ENCODE measurements at regions not wholly inside any gene's neighbourhood (a gene's known extent, or its start where the extent isn't known, plus 50 kb on each side); places are given as distances from the start of the nearest gene placed in this dataset.

DNA sequence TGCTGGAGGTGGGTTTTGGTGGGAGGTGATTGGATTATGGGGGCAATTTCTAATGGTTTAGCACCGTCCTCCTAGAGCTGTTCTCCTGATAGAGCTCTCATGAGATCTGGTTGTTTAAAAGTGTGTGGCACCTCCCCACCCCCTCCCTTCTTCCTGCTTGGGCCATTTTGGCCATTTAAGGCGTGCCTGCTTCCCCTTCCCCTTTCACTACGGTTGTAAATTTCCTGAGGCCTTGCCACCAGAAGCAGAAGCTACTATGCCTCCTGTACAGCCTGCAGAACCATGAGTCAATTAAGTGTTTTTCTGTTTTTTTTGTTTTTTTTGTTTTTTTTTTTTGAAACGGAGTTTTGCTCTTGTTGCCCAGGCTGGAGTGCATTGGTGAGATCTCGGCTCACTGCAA lies 335.7 kb upstream of the HS6ST1 start:
- TF ChIP-seq HDAC2 (IDR thresholded peaks at IDR 0.05) = no peak
- TF ChIP-seq, protein P1, sequence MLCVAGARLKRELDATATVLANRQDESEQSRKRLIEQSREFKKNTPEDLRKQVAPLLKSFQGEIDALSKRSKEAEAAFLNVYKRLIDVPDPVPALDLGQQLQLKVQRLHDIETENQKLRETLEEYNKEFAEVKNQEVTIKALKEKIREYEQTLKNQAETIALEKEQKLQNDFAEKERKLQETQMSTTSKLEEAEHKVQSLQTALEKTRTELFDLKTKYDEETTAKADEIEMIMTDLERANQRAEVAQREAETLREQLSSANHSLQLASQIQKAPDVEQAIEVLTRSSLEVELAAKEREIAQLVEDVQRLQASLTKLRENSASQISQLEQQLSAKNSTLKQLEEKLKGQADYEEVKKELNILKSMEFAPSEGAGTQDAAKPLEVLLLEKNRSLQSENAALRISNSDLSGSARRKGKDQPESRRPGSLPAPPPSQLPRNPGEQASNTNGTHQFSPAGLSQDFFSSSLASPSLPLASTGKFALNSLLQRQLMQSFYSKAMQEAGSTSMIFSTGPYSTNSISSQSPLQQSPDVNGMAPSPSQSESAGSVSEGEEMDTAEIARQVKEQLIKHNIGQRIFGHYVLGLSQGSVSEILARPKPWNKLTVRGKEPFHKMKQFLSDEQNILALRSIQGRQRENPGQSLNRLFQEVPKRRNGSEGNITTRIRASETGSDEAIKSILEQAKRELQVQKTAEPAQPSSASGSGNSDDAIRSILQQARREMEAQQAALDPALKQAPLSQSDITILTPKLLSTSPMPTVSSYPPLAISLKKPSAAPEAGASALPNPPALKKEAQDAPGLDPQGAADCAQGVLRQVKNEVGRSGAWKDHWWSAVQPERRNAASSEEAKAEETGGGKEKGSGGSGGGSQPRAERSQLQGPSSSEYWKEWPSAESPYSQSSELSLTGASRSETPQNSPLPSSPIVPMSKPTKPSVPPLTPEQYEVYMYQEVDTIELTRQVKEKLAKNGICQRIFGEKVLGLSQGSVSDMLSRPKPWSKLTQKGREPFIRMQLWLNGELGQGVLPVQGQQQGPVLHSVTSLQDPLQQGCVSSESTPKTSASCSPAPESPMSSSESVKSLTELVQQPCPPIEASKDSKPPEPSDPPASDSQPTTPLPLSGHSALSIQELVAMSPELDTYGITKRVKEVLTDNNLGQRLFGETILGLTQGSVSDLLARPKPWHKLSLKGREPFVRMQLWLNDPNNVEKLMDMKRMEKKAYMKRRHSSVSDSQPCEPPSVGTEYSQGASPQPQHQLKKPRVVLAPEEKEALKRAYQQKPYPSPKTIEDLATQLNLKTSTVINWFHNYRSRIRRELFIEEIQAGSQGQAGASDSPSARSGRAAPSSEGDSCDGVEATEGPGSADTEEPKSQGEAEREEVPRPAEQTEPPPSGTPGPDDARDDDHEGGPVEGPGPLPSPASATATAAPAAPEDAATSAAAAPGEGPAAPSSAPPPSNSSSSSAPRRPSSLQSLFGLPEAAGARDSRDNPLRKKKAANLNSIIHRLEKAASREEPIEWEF (CRISPR knock-in tag; IDR thresholded peaks at IDR 0.05) = no peak
- TF ChIP-seq POLR2A (conservative IDR thresholded peaks at IDR 0.05) = no peak
- no peak for TF ChIP-seq PURB (CRISPR knock-in tag; IDR thresholded peaks at IDR 0.05; ENCODE audit: low read depth)
- no peak for TF ChIP-seq ARNT (IDR thresholded peaks at IDR 0.05)
- TF ChIP-seq ZNF133 (CRISPR knock-in tag; IDR thresholded peaks at IDR 0.05) = no peak
- TF ChIP-seq, protein P2, sequence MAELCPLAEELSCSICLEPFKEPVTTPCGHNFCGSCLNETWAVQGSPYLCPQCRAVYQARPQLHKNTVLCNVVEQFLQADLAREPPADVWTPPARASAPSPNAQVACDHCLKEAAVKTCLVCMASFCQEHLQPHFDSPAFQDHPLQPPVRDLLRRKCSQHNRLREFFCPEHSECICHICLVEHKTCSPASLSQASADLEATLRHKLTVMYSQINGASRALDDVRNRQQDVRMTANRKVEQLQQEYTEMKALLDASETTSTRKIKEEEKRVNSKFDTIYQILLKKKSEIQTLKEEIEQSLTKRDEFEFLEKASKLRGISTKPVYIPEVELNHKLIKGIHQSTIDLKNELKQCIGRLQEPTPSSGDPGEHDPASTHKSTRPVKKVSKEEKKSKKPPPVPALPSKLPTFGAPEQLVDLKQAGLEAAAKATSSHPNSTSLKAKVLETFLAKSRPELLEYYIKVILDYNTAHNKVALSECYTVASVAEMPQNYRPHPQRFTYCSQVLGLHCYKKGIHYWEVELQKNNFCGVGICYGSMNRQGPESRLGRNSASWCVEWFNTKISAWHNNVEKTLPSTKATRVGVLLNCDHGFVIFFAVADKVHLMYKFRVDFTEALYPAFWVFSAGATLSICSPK (IDR thresholded peaks at IDR 0.05; ENCODE audit: borderline replicate concordance) = no peak
- TF ChIP-seq, protein P3, sequence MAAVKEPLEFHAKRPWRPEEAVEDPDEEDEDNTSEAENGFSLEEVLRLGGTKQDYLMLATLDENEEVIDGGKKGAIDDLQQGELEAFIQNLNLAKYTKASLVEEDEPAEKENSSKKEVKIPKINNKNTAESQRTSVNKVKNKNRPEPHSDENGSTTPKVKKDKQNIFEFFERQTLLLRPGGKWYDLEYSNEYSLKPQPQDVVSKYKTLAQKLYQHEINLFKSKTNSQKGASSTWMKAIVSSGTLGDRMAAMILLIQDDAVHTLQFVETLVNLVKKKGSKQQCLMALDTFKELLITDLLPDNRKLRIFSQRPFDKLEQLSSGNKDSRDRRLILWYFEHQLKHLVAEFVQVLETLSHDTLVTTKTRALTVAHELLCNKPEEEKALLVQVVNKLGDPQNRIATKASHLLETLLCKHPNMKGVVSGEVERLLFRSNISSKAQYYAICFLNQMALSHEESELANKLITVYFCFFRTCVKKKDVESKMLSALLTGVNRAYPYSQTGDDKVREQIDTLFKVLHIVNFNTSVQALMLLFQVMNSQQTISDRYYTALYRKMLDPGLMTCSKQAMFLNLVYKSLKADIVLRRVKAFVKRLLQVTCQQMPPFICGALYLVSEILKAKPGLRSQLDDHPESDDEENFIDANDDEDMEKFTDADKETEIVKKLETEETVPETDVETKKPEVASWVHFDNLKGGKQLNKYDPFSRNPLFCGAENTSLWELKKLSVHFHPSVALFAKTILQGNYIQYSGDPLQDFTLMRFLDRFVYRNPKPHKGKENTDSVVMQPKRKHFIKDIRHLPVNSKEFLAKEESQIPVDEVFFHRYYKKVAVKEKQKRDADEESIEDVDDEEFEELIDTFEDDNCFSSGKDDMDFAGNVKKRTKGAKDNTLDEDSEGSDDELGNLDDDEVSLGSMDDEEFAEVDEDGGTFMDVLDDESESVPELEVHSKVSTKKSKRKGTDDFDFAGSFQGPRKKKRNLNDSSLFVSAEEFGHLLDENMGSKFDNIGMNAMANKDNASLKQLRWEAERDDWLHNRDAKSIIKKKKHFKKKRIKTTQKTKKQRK (IDR thresholded peaks at IDR 0.05; ENCODE audit: borderline replicate concordance, low read depth, low read length) = no peak
- TF ChIP-seq IFI16 (CRISPR knock-in tag; IDR thresholded peaks at IDR 0.05) = no peak
- no peak for TF ChIP-seq EHMT2 (IDR thresholded peaks at IDR 0.05)
- no peak for TF ChIP-seq FOXA3 (CRISPR knock-in tag; conservative IDR thresholded peaks at IDR 0.05 in 1 of 2, IDR thresholded peaks at IDR 0.05 in 1 of 2)
- no peak for TF ChIP-seq MXI1 (IDR thresholded peaks at IDR 0.05; ENCODE audit: low read depth, low read length)
